ENCODE measurements at regions not wholly inside any gene's neighbourhood (a gene's known extent, or its start where the extent isn't known, plus 50 kb on each side); places are given as distances from the start of the nearest gene placed in this dataset.

DNA sequence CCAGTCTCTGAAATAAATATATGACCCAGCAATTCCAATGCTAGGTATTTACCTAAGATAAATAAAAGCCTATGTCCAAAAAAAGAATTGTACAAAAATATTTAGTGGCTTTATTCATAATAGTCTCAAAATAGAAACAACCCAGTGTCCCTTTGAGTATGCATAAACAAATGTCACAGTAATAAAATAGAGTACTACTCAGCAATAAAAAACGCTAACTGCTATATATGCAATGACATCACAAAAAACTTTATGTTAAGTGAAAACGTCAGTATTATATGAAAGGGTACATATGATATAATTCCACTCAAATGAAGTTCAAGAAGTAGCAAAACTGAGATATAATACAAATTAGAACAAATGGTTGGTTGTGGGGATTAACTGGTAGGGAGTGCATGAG is 286.5 kb upstream of the MAN1A1 start (continued):
- TF ChIP-seq, protein P1, sequence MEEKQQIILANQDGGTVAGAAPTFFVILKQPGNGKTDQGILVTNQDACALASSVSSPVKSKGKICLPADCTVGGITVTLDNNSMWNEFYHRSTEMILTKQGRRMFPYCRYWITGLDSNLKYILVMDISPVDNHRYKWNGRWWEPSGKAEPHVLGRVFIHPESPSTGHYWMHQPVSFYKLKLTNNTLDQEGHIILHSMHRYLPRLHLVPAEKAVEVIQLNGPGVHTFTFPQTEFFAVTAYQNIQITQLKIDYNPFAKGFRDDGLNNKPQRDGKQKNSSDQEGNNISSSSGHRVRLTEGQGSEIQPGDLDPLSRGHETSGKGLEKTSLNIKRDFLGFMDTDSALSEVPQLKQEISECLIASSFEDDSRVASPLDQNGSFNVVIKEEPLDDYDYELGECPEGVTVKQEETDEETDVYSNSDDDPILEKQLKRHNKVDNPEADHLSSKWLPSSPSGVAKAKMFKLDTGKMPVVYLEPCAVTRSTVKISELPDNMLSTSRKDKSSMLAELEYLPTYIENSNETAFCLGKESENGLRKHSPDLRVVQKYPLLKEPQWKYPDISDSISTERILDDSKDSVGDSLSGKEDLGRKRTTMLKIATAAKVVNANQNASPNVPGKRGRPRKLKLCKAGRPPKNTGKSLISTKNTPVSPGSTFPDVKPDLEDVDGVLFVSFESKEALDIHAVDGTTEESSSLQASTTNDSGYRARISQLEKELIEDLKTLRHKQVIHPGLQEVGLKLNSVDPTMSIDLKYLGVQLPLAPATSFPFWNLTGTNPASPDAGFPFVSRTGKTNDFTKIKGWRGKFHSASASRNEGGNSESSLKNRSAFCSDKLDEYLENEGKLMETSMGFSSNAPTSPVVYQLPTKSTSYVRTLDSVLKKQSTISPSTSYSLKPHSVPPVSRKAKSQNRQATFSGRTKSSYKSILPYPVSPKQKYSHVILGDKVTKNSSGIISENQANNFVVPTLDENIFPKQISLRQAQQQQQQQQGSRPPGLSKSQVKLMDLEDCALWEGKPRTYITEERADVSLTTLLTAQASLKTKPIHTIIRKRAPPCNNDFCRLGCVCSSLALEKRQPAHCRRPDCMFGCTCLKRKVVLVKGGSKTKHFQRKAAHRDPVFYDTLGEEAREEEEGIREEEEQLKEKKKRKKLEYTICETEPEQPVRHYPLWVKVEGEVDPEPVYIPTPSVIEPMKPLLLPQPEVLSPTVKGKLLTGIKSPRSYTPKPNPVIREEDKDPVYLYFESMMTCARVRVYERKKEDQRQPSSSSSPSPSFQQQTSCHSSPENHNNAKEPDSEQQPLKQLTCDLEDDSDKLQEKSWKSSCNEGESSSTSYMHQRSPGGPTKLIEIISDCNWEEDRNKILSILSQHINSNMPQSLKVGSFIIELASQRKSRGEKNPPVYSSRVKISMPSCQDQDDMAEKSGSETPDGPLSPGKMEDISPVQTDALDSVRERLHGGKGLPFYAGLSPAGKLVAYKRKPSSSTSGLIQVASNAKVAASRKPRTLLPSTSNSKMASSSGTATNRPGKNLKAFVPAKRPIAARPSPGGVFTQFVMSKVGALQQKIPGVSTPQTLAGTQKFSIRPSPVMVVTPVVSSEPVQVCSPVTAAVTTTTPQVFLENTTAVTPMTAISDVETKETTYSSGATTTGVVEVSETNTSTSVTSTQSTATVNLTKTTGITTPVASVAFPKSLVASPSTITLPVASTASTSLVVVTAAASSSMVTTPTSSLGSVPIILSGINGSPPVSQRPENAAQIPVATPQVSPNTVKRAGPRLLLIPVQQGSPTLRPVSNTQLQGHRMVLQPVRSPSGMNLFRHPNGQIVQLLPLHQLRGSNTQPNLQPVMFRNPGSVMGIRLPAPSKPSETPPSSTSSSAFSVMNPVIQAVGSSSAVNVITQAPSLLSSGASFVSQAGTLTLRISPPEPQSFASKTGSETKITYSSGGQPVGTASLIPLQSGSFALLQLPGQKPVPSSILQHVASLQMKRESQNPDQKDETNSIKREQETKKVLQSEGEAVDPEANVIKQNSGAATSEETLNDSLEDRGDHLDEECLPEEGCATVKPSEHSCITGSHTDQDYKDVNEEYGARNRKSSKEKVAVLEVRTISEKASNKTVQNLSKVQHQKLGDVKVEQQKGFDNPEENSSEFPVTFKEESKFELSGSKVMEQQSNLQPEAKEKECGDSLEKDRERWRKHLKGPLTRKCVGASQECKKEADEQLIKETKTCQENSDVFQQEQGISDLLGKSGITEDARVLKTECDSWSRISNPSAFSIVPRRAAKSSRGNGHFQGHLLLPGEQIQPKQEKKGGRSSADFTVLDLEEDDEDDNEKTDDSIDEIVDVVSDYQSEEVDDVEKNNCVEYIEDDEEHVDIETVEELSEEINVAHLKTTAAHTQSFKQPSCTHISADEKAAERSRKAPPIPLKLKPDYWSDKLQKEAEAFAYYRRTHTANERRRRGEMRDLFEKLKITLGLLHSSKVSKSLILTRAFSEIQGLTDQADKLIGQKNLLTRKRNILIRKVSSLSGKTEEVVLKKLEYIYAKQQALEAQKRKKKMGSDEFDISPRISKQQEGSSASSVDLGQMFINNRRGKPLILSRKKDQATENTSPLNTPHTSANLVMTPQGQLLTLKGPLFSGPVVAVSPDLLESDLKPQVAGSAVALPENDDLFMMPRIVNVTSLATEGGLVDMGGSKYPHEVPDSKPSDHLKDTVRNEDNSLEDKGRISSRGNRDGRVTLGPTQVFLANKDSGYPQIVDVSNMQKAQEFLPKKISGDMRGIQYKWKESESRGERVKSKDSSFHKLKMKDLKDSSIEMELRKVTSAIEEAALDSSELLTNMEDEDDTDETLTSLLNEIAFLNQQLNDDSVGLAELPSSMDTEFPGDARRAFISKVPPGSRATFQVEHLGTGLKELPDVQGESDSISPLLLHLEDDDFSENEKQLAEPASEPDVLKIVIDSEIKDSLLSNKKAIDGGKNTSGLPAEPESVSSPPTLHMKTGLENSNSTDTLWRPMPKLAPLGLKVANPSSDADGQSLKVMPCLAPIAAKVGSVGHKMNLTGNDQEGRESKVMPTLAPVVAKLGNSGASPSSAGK (IDR thresholded peaks at IDR 0.05): no peak
- no peak for TF ChIP-seq PML (IDR thresholded peaks at IDR 0.05; ENCODE audit: low read length)
- TF ChIP-seq, protein P2, sequence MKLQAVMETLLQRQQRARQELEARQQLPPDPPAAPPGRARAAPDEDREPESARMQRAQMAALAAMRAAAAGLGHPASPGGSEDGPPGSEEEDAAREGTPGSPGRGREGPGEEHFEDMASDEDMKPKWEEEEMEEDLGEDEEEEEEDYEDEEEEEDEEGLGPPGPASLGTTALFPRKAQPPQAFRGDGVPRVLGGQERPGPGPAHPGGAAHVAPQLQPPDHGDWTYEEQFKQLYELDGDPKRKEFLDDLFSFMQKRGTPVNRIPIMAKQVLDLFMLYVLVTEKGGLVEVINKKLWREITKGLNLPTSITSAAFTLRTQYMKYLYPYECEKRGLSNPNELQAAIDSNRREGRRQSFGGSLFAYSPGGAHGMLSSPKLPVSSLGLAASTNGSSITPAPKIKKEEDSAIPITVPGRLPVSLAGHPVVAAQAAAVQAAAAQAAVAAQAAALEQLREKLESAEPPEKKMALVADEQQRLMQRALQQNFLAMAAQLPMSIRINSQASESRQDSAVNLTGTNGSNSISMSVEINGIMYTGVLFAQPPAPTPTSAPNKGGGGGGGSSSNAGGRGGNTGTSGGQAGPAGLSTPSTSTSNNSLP (IDR thresholded peaks at IDR 0.05; ENCODE audit: borderline replicate concordance, low read depth, low read length): no peak
- TF ChIP-seq MAFK (IDR thresholded peaks at IDR 0.05; ENCODE audit: low read length): peak; percentile 29; the same call in 1 of the 2 replicates
- TF ChIP-seq ZSCAN29 (IDR thresholded peaks at IDR 0.05): no peak
- no peak for TF ChIP-seq NFATC3 (IDR thresholded peaks at IDR 0.05)
- no peak for TF ChIP-seq TSC22D4 (tag; IDR thresholded peaks at IDR 0.05)
- no peak for TF ChIP-seq MTA1 (IDR thresholded peaks at IDR 0.05; ENCODE audit: borderline replicate concordance)
- TF ChIP-seq PTRF (tag; IDR thresholded peaks at IDR 0.05): no peak
- no peak for TF ChIP-seq ZBTB7A (IDR thresholded peaks at IDR 0.05; ENCODE audit: borderline replicate concordance, control insufficient read depth, low read depth, low read length)
- TF ChIP-seq ZNF197 (CRISPR knock-in tag; IDR thresholded peaks at IDR 0.05; ENCODE audit: low read depth): no peak
- TF ChIP-seq TAF9B (IDR thresholded peaks at IDR 0.05; ENCODE audit: partially characterized antibody): no peak
- TF ChIP-seq SMARCC2 (IDR thresholded peaks at IDR 0.05; ENCODE audit: low read depth): no peak
- TF ChIP-seq POLR2B (IDR thresholded peaks at IDR 0.05; ENCODE audit: low read depth, partially characterized antibody): no peak
- TF ChIP-seq SAFB2 (IDR thresholded peaks at IDR 0.05; ENCODE audit: borderline replicate concordance, low read depth, low read length, severe bottlenecking): no peak
- no peak for TF ChIP-seq ZNF778 (CRISPR knock-in tag; IDR thresholded peaks at IDR 0.05)
- TF ChIP-seq CREM (IDR thresholded peaks at IDR 0.05; ENCODE audit: low read depth): no peak
- peak; percentile 80 for TF ChIP-seq ZNF316 (IDR thresholded peaks at IDR 0.05)
